Panc1 (cell line): ENCODE measurements at regions not wholly inside any gene's neighbourhood (a gene's known extent, or its start where the extent isn't known, plus 50 kb on each side); places are given as distances from the start of the nearest gene placed in this dataset.

Experiments used
- ATAC-seq: fragments of 200-7000 bp; cut with Tn5 transposase; 2 replicates; pipeline ENCODE4 v1.9.1; 2020; ENCODE audit warnings: mild to moderate bottlenecking, moderate library complexity
- BruUV-seq: library from RNA; stranded (reverse); fragments of 400-500 nt; replicated peaks from 2 replicates; lab custom pipeline; 2021; lab: Mats Ljungman, UMichigan
- CTCF ChIA-PET: fragments of 300-600 bp; sonication (Branson Sonifier 250); formaldehyde crosslinking; loops from one replicate; lab custom pipeline; 2022; ENCODE audit warnings: antibody characterized with exemption; lab: Charles Lee
- POLR2A ChIA-PET: fragments of 300-600 bp; sonication (Branson Sonifier 250); formaldehyde crosslinking; loops from one replicate; lab custom pipeline; 2022; ENCODE audit warnings: antibody characterized with exemption; lab: Charles Lee
- DNase-seq: peaks from one replicate; pipeline ENCODE4 v3.0.0-alpha.2; 2010; ENCODE audit warnings: low read depth, low spot score
- H3K27ac ChIP-seq: 2 replicates; pipeline ENCODE4 v1.5.1; 2011; ENCODE audit warnings: mild to moderate bottlenecking, low read length, inconsistent platforms
- H3K27me3 ChIP-seq: fragments of 200-500 bp; sonication (Bioruptor generic); 2 replicates; pipeline ENCODE4 v1.6.0; 2014; ENCODE audit warnings: low read length, inconsistent platforms; ENCODE audit not compliant: control insufficient read depth, insufficient read depth
- H3K36me3 ChIP-seq: fragments of 200-500 bp; sonication (Bioruptor generic); 2 replicates; pipeline ENCODE4 v1.5.1; 2014; ENCODE audit warnings: inconsistent platforms, mild to moderate bottlenecking, low read length, moderate library complexity; ENCODE audit not compliant: control insufficient read depth, insufficient read depth
- H3K4me1 ChIP-seq: 2 replicates; pipeline ENCODE4 v1.5.1; 2011; ENCODE audit warnings: inconsistent platforms, mild to moderate bottlenecking, low read length, moderate library complexity; ENCODE audit not compliant: control insufficient read depth, insufficient read depth
- H3K4me3 ChIP-seq, 2 experiments: 2 replicates each; pipeline ENCODE4 v1.5.1; 2011 to 2012; ENCODE audit warnings: low read depth in 2 of 2, low read length in 2 of 2, mild to moderate bottlenecking in 2 of 2, inconsistent platforms in 1 of 2, moderate library complexity in 1 of 2
- H3K9me3 ChIP-seq: fragments of 200-500 bp; sonication (Bioruptor generic); 2 replicates; pipeline ENCODE4 v1.5.1; 2014; ENCODE audit warnings: low read depth, mild to moderate bottlenecking, inconsistent platforms, low read length, moderate library complexity; ENCODE audit not compliant: control insufficient read depth, insufficient read depth
- POLR2AphosphoS5 ChIP-seq: IDR thresholded peaks from 2 replicates; pipeline ENCODE4 v1.6.1; 2012; ENCODE audit warnings: mild to moderate bottlenecking, low read depth, low read length, moderate library complexity
- SIN3A ChIP-seq: IDR thresholded peaks from 2 replicates; pipeline ENCODE4 v1.6.1; 2012; ENCODE audit warnings: low read depth, mild to moderate bottlenecking, low read length, moderate library complexity, borderline replicate concordance; ENCODE audit not compliant: insufficient read depth
- TCF7L2 ChIP-seq: IDR thresholded peaks from 2 replicates; pipeline ENCODE4 v1.6.1; 2011; ENCODE audit warnings: mild to moderate bottlenecking, low read depth, low read length, inconsistent platforms
- in situ Hi-C: cut with HindIII; loops from 2 replicates; pipeline ENCODE4 v1.10.0; 2016; ENCODE audit warnings: low sequenced_read_pairs, low pct_unique_long_range_greater_than_20kb
- intact Hi-C: fragments of 100-400 bp; cut with micrococcal nuclease; formaldehyde crosslinking; loops from one replicate; pipeline ENCODE4 v1.10.0; 2022; ENCODE audit not compliant: unreplicated experiment
- TF ChIP-seq, protein P1 (sequence below), 2 experiments: IDR thresholded peaks; 2 replicates each; pipeline ENCODE4 v1.6.1; 2011 to 2012; ENCODE audit warnings: low read depth in 2 of 2, control low read depth in 1 of 2, low read length in 1 of 2, mild to moderate bottlenecking in 1 of 2, moderate library complexity in 1 of 2; ENCODE audit not compliant: insufficient read depth in 1 of 2
- TF ChIP-seq, protein P2 (sequence below): fragments of 450-650 bp; IDR thresholded peaks from 2 replicates; pipeline ENCODE4 v1.5.1; 2017; ENCODE audit warnings: mild to moderate bottlenecking

DNA sequence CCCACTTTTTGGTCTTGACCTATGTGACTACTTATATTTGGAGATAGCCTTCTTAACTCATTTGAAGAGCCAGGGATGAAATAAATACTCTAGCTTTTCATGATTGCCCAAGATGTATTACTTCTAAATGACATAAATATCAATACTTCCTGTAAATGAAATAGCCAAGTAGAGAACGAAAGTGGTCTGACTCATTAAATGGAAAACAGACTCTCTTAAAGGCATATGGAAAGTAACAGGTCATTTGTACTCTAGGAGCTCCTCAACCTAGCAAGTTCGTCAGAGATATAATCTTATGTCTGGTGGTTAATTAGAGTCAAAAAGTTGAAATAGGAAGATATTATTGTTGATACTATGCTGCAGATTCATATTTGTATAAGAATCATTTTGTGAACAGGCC lies 1105.4 kb downstream of the TUSC7 start:
- no peaks in the 10 kb centered on the region for H3K9me3 ChIP-seq
- no peak for ATAC-seq
- DNase-seq, result no peak
- no peak overlapping the region for H3K27ac ChIP-seq
- no peaks in the 10 kb centered on the region for H3K4me1 ChIP-seq
- no peaks in the 10 kb centered on the region for H3K36me3 ChIP-seq
- no TSS peak for BruUV-seq
- POLR2A ChIA-PET, result no interaction called here
- H3K4me3 ChIP-seq, result no peak overlapping the region
- CTCF ChIA-PET, result no interaction called here
- H3K27me3 ChIP-seq, result no peaks in the 10 kb centered on the region
- intact Hi-C loops (no loop called here), in situ Hi-C loops (no loop called here)
- TF ChIP-seq TCF7L2 (no peak), SIN3A (no peak), POLR2AphosphoS5 (no peak)
- TF ChIP-seq, protein P1, sequence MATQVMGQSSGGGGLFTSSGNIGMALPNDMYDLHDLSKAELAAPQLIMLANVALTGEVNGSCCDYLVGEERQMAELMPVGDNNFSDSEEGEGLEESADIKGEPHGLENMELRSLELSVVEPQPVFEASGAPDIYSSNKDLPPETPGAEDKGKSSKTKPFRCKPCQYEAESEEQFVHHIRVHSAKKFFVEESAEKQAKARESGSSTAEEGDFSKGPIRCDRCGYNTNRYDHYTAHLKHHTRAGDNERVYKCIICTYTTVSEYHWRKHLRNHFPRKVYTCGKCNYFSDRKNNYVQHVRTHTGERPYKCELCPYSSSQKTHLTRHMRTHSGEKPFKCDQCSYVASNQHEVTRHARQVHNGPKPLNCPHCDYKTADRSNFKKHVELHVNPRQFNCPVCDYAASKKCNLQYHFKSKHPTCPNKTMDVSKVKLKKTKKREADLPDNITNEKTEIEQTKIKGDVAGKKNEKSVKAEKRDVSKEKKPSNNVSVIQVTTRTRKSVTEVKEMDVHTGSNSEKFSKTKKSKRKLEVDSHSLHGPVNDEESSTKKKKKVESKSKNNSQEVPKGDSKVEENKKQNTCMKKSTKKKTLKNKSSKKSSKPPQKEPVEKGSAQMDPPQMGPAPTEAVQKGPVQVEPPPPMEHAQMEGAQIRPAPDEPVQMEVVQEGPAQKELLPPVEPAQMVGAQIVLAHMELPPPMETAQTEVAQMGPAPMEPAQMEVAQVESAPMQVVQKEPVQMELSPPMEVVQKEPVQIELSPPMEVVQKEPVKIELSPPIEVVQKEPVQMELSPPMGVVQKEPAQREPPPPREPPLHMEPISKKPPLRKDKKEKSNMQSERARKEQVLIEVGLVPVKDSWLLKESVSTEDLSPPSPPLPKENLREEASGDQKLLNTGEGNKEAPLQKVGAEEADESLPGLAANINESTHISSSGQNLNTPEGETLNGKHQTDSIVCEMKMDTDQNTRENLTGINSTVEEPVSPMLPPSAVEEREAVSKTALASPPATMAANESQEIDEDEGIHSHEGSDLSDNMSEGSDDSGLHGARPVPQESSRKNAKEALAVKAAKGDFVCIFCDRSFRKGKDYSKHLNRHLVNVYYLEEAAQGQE (IDR thresholded peaks at IDR 0.05; ENCODE audit: insufficient read depth in 1 of 2, low read depth in 2 of 2, low read length in 1 of 2), result no peak
- TF ChIP-seq, protein P2, sequence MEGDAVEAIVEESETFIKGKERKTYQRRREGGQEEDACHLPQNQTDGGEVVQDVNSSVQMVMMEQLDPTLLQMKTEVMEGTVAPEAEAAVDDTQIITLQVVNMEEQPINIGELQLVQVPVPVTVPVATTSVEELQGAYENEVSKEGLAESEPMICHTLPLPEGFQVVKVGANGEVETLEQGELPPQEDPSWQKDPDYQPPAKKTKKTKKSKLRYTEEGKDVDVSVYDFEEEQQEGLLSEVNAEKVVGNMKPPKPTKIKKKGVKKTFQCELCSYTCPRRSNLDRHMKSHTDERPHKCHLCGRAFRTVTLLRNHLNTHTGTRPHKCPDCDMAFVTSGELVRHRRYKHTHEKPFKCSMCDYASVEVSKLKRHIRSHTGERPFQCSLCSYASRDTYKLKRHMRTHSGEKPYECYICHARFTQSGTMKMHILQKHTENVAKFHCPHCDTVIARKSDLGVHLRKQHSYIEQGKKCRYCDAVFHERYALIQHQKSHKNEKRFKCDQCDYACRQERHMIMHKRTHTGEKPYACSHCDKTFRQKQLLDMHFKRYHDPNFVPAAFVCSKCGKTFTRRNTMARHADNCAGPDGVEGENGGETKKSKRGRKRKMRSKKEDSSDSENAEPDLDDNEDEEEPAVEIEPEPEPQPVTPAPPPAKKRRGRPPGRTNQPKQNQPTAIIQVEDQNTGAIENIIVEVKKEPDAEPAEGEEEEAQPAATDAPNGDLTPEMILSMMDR, result no peak

DNA sequence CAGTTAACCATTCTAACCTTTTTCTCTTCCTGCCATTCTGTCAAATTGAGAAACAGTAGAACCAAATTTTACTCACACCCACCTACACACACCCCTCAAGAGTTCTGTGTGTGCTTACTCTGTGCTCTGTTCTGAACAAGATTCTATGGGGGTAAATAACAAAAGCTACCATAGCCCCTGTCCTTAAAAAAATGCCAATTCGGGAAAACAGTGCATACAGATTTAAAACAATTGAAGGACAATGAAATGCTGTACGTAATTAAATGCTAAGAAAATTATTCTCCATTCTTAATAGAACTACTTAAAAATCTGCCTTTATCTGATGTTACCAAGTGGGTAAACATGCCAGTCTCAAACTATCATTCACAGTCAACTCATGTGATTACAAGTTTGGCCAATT lies 1107.5 kb downstream of the TUSC7 start:
- BruUV-seq, result no TSS peak
- TF ChIP-seq, protein P2, result no peak
- TF ChIP-seq TCF7L2 (no peak), SIN3A (no peak), POLR2AphosphoS5 (no peak)
- TF ChIP-seq, protein P1 (IDR thresholded peaks at IDR 0.05; ENCODE audit: insufficient read depth in 1 of 2, low read depth in 2 of 2, low read length in 1 of 2), result no peak
- H3K4me1 ChIP-seq, result no peaks in the 10 kb centered on the region
- in situ Hi-C loops, result no loop called here
- ATAC-seq (no peak), DNase-seq (no peak)
- no peak overlapping the region for H3K27ac ChIP-seq
- intact Hi-C loops, result no loop called here
- H3K4me3 ChIP-seq, result no peak overlapping the region
- no peaks in the 10 kb centered on the region for H3K36me3 ChIP-seq
- H3K9me3 ChIP-seq, result no peaks in the 10 kb centered on the region
- ChIA-PET POLR2A (no interaction called here), CTCF (no interaction called here)
- H3K27me3 ChIP-seq, result no peaks in the 10 kb centered on the region
